Panc1 (cell line): ENCODE measurements at regions not wholly inside any gene's neighbourhood (a gene's known extent, or its start where the extent isn't known, plus 50 kb on each side); places are given as distances from the start of the nearest gene placed in this dataset.

Source experiments
- ATAC-seq: fragments of 200-7000 bp; cut with Tn5 transposase; 2 replicates; pipeline ENCODE4 v1.9.1; 2020; ENCODE audit warnings: mild to moderate bottlenecking, moderate library complexity
- BruUV-seq: library from RNA; stranded (reverse); fragments of 400-500 nt; replicated peaks from 2 replicates; lab custom pipeline; 2021; lab: Mats Ljungman, UMichigan
- CTCF ChIA-PET: fragments of 300-600 bp; sonication (Branson Sonifier 250); formaldehyde crosslinking; loops from one replicate; lab custom pipeline; 2022; ENCODE audit warnings: antibody characterized with exemption; lab: Charles Lee
- POLR2A ChIA-PET: fragments of 300-600 bp; sonication (Branson Sonifier 250); formaldehyde crosslinking; loops from one replicate; lab custom pipeline; 2022; ENCODE audit warnings: antibody characterized with exemption; lab: Charles Lee
- DNase-seq: peaks from one replicate; pipeline ENCODE4 v3.0.0-alpha.2; 2010; ENCODE audit warnings: low read depth, low spot score
- H3K27ac ChIP-seq: 2 replicates; pipeline ENCODE4 v1.5.1; 2011; ENCODE audit warnings: mild to moderate bottlenecking, low read length, inconsistent platforms
- H3K27me3 ChIP-seq: fragments of 200-500 bp; sonication (Bioruptor generic); 2 replicates; pipeline ENCODE4 v1.6.0; 2014; ENCODE audit warnings: low read length, inconsistent platforms; ENCODE audit not compliant: control insufficient read depth, insufficient read depth
- H3K36me3 ChIP-seq: fragments of 200-500 bp; sonication (Bioruptor generic); 2 replicates; pipeline ENCODE4 v1.5.1; 2014; ENCODE audit warnings: inconsistent platforms, mild to moderate bottlenecking, low read length, moderate library complexity; ENCODE audit not compliant: control insufficient read depth, insufficient read depth
- H3K4me1 ChIP-seq: 2 replicates; pipeline ENCODE4 v1.5.1; 2011; ENCODE audit warnings: inconsistent platforms, mild to moderate bottlenecking, low read length, moderate library complexity; ENCODE audit not compliant: control insufficient read depth, insufficient read depth
- H3K4me3 ChIP-seq, 2 experiments: 2 replicates each; pipeline ENCODE4 v1.5.1; 2011 to 2012; ENCODE audit warnings: low read depth in 2 of 2, low read length in 2 of 2, mild to moderate bottlenecking in 2 of 2, inconsistent platforms in 1 of 2, moderate library complexity in 1 of 2
- H3K9me3 ChIP-seq: fragments of 200-500 bp; sonication (Bioruptor generic); 2 replicates; pipeline ENCODE4 v1.5.1; 2014; ENCODE audit warnings: low read depth, mild to moderate bottlenecking, inconsistent platforms, low read length, moderate library complexity; ENCODE audit not compliant: control insufficient read depth, insufficient read depth
- CTCF ChIP-seq: fragments of 450-650 bp; IDR thresholded peaks from 2 replicates; pipeline ENCODE4 v1.5.1; 2017; ENCODE audit warnings: mild to moderate bottlenecking
- POLR2AphosphoS5 ChIP-seq: IDR thresholded peaks from 2 replicates; pipeline ENCODE4 v1.6.1; 2012; ENCODE audit warnings: mild to moderate bottlenecking, low read depth, low read length, moderate library complexity
- REST ChIP-seq, 2 experiments: IDR thresholded peaks; 2 replicates each; pipeline ENCODE4 v1.6.1; 2011 to 2012; ENCODE audit warnings: low read depth in 2 of 2, control low read depth in 1 of 2, low read length in 1 of 2, mild to moderate bottlenecking in 1 of 2, moderate library complexity in 1 of 2; ENCODE audit not compliant: insufficient read depth in 1 of 2
- SIN3A ChIP-seq: IDR thresholded peaks from 2 replicates; pipeline ENCODE4 v1.6.1; 2012; ENCODE audit warnings: low read depth, mild to moderate bottlenecking, low read length, moderate library complexity, borderline replicate concordance; ENCODE audit not compliant: insufficient read depth
- TCF7L2 ChIP-seq: IDR thresholded peaks from 2 replicates; pipeline ENCODE4 v1.6.1; 2011; ENCODE audit warnings: mild to moderate bottlenecking, low read depth, low read length, inconsistent platforms
- in situ Hi-C: cut with HindIII; loops from 2 replicates; pipeline ENCODE4 v1.10.0; 2016; ENCODE audit warnings: low sequenced_read_pairs, low pct_unique_long_range_greater_than_20kb
- intact Hi-C: fragments of 100-400 bp; cut with micrococcal nuclease; formaldehyde crosslinking; loops from one replicate; pipeline ENCODE4 v1.10.0; 2022; ENCODE audit not compliant: unreplicated experiment

- DNase-seq (no peak), ATAC-seq (no peak)
- H3K27ac ChIP-seq, result no peak overlapping the region
- no peaks in the 10 kb centered on the region for H3K36me3 ChIP-seq
- no TSS peak for BruUV-seq
- ChIA-PET POLR2A (no interaction called here), CTCF (no interaction called here)
- intact Hi-C loops, result no loop called here
- TF ChIP-seq SIN3A (no peak), POLR2AphosphoS5 (no peak), CTCF (no peak), REST (IDR thresholded peaks at IDR 0.05; ENCODE audit: insufficient read depth in 1 of 2, low read depth in 2 of 2, low read length in 1 of 2) (no peak), TCF7L2 (no peak)
- H3K27me3 ChIP-seq, result no peaks in the 10 kb centered on the region
- no peaks in the 10 kb centered on the region for H3K4me1 ChIP-seq
- in situ Hi-C loops, result no loop called here
- no peaks in the 10 kb centered on the region for H3K9me3 ChIP-seq
- H3K4me3 ChIP-seq, result no peak overlapping the region
These were observed 213.8 kb upstream of the C2CD4B start for GRCh38 chr15:62378772-62379498.

- TF ChIP-seq SIN3A (no peak), TCF7L2 (no peak), CTCF (no peak), REST (IDR thresholded peaks at IDR 0.05; ENCODE audit: insufficient read depth in 1 of 2, low read depth in 2 of 2, low read length in 1 of 2) (no peak), POLR2AphosphoS5 (no peak)
- ATAC-seq, result no peak
- H3K9me3 ChIP-seq, result no peaks in the 10 kb centered on the region
- intact Hi-C loops (no loop called here), in situ Hi-C loops (no loop called here)
- no peaks in the 10 kb centered on the region for H3K4me1 ChIP-seq
- H3K27me3 ChIP-seq, result peaks cover 5% of the 10 kb centered on the region
- ChIA-PET POLR2A (no interaction called here), CTCF (no interaction called here)
- no peak overlapping the region for H3K27ac ChIP-seq
- no TSS peak for BruUV-seq
- H3K4me3 ChIP-seq, result no peak overlapping the region
- DNase-seq, result no peak
- H3K36me3 ChIP-seq, result no peaks in the 10 kb centered on the region
These were observed 214.9 kb upstream of the C2CD4B start for GRCh38 chr15:62380011-62380410.
